LHCN-M2 (cell line): ENCODE measurements at regions not wholly inside any gene's neighbourhood (a gene's known extent, or its start where the extent isn't known, plus 50 kb on each side); places are given as distances from the start of the nearest gene placed in this dataset.

Experiments
- DNase-seq: peaks from one replicate; pipeline ENCODE4 v3.0.0-alpha.2; 2012; ENCODE audit warnings: low read depth

DNA sequence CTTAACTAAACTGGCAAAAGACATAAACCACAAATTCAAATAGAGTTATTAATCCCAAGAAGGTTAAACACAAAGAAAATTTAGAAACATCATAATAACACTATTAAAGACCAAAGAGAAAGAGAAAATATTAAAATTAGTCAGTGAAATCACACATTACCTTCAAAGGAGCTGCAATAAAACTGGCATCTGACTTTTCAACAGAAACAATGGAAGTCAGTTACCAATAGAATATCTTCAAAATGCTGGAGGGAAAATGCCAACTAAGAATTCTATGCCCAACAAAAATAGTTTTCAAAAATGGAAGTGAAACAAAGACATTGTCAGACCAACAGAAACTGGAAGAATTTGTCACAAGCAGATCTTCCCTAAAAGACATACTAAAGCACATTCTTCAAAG lies 68.7 kb upstream of the RNF7 start:
- DNase-seq: no peak

DNA sequence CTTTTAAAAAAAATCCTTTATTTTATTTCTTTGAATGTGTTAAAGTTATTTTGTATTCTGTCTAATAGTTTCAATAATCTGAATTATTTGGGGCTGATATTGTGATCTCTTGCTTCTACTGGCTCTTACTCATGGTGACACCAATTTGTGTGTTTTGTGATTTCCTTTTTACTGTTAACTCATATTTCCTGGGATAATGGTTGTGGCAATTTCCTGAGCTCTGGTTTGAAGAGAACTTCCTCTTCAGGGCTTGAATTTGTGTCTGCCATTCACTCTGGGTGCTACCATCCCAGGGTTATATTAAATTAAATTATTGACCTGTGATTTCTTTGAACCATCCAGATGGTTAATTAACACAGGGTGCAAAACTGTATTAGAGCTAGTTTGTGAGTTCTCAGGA lies 60.4 kb upstream of the RNF7 start:
- DNase-seq: no peak

DNA sequence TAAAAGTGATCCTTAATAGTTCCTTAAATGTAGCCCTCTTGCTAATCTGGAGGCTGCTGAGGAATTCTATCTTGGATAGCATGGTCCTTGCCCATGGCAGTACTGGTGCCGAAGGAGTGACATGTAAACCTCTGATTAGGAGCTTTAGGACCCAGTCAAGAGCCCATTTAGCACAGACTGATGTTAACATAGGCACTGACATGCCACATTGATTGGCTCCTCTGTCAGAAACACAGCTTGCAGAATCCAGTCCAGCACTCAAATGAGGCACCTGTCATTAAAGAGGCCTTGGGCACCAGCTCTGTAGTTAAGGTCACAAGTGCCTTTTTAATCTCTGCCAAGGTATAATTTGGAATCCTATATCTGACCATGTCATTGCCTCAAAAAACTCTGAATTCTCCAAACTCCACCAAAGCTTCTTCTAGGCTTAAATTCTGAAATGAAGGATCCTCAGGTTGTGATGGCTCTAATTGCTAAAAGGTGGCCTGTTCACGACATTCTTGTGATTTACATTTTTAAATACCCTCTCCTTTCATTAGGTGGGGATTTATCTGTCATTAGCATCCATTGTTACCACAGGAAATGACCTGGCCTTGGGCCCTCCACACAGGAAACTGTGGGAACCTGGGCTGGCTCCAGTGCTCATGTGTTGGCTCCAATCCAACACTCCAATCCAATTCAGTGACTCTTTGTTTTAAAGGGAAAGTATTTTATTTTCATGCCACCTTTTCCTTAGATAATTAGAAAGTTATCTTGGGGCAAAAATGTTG lies 57.3 kb upstream of the RNF7 start:
- peak; percentile 54 for DNase-seq

DNA sequence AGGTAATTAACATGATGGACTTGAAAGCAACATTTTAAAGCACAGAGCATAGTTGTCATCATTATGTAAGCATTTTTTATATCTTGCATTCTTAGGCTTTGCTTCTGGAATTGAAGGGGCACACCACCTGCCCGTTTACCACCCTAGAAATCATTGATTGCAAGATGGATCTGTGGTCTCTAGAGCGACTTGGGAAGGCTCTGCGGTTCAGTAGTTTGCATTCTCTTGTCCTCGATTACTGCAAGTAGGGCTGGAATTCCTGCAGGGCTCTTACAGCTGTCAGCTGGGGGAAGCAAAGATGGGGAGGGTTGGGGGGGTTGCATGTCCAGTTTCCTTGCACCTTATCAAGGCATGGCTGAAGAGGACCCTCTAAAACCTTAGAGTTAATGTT lies 56.7 kb upstream of the RNF7 start:
- no peak for DNase-seq

DNA sequence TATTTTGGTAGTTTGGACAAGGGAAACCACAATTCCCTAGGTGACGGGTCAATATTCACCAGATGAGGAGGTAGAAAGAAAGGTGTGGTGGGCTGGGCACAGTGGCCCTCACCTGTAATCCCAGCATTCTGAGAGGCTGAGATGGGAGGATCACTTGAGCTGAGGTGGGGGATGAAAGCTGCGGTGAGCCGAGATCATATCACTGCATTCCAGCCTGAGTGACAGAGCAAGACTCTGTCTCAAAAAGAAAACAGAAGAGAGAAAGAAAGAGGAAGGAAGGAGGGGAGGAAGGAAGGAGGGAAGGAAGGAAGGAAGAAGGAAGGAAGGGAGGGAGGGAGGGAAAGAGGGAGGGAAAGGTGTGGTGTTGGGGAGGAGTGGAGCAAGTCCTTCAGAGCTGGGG lies 56.1 kb upstream of the RNF7 start:
- no peak for DNase-seq

DNA sequence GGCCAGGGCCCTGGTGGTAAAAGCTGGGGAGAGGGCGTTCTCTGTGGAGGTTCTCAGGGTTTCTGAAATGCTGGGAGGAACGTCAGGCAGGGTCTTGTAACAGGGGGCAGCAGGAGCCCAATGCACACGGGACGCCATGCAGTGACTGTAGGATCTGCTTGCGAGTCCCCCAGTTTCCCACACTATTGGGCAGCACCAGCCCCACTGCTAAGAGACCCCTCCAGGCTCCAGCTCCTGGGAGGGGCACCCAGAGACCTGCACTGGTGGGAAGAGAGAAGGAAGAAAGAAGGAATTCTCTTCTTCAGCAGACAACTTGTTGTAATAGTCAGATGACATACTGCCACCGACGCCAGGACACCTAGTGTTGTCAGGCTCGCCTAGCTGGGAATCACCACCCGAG lies 55.2 kb upstream of the RNF7 start:
- DNase-seq: no peak

DNA sequence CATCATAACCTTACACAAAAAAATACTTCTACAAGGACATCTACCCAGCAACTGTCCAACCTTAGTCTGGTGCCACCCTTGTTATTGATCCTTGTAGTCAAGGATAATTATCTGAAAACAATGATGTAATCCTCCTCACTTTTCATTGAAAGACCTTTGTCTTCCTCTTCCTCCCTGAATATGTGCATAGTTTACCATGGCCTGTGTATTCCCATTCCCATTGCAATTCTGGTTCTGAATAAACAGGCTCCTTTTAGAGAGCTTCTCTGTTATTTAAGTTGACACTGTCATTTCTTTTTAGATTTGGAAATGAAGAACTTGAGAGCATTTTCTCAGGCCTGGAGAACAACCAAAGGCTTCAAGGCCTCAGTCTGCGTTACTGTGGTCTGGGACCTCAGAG lies 53.3 kb upstream of the RNF7 start:
- DNase-seq: no peak

DNA sequence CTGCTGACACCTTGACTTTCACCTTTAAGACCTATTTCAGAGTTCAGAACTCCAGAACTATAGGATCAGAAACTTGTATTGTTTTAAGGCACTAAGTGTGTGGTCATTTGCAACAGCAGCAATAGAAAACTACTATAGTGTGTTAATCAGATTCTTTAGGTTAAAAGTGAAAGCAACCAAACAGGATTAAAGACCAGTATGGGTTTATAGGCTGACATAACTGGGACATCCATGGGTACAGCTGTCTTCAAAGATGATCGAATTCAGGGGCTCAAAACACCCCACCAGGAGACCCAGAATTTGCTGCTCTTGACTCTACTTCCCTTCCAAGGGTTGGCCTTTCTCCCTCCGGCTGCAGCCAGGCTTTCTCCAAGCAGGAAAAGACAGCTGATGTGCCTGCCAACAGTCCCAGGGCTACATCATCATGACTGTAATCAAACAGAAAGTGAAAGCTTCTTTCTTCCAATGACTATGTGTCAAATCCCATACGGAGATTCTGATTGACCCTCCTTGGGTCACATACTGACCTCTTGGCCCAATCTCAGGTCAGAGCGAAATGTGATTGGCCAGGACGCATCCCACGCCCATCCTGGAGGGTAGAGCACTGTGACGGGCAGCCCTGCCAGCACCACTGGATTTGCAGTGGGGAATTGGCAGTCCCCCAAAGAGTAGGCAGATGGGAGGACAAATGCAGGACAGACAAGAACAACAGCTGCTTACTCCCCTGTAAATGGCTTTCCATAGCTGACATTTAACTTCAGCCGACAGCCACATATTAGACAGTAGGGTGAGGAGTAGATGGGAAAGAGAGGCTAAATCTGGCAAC lies 51.4 kb upstream of the RNF7 start:
- DNase-seq: peak; percentile 98
